ENCODE measurements at regions not wholly inside any gene's neighbourhood (a gene's known extent, or its start where the extent isn't known, plus 50 kb on each side); places are given as distances from the start of the nearest gene placed in this dataset.

DNA sequence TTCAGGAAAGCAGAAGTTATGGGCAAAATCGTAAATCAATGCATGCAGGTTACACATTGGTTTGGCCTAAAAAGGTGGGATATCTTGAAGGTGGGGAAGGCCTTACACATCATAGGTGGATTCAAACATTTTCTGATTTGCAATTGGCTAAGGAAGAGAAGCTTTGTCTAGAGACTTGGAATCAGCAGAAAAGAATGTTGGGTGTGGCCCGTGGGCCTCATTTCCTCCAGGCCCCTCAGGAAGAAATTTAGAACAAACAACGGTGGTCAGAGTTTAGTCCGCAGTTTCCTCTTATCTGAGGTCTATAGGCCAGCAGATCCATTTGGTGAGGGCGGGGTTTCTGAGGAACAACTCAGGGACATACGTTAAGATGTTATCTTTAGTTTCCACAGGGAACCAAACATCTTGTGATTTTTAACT, 50.9 kb upstream of the AFF3 start:
- no peak for FAIRE-seq
- no peak for DNase-seq (ENCODE audit: low spot score in 2 of 2)

DNA sequence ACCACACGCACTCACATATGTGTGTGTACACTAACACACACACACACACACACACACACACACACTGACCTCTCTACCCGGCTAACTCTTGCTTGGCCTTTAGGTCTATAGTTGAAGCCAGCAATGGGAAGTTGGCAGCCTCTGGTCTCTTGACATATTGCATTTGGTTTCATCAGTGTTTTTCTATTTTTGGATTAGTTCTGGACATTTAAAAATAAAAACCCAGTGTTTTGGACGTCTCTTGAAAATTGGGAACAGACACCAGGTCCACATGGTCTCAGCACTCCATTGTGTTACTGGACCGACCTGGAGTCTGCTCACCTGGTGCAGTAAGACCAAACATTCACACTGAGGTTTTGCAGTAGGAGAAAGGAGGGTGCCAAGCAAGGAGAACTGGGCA, 50.4 kb upstream of the AFF3 start:
- DNase-seq (ENCODE audit: low spot score in 2 of 2) (no peak), FAIRE-seq (no peak)

GRCh38 chr2:100192300-100192699, 49.9 kb upstream of the AFF3 start:
- no peak for FAIRE-seq
- no peak for DNase-seq (ENCODE audit: low spot score in 2 of 2)
